B cell (primary cell): ENCODE measurements at regions not wholly inside any gene's neighbourhood (a gene's known extent, or its start where the extent isn't known, plus 50 kb on each side); places are given as distances from the start of the nearest gene placed in this dataset.

Experiments
- ATAC-seq: fragments of 200-7000 bp; cut with Tn5 transposase; one replicate; pipeline ENCODE4 v1.10.0; 2021; ENCODE audit warnings: low read depth, mild to moderate bottlenecking, moderate number of reproducible peaks, moderate library complexity
- CTCF ChIA-PET: fragments of 350-600 bp; sonication (Branson Sonifier 250); formaldehyde crosslinking; loops from one replicate; lab custom pipeline; 2021; ENCODE audit warnings: antibody characterized with exemption, inconsistent platforms; lab: Charles Lee
- POLR2A ChIA-PET: fragments of 350-600 bp; sonication (Branson Sonifier 250); formaldehyde crosslinking; loops from one replicate; lab custom pipeline; 2021; ENCODE audit warnings: antibody characterized with exemption; lab: Charles Lee
- DNase-seq: peaks from one replicate; pipeline ENCODE4 v3.0.0; 2013
- H2AFZ ChIP-seq: 2 replicates; pipeline ENCODE4 v1.6.1; 2012; ENCODE audit warnings: mild to moderate bottlenecking, low read depth, low read length; ENCODE audit not compliant: insufficient read depth, poor library complexity, severe bottlenecking
- H3K27ac ChIP-seq, 2 donors: 1 replicate in 1 of 2; 2 replicates in 1 of 2; pipeline ENCODE4 v1.5.1; 2012 to 2013; ENCODE audit warnings: low read length in 2 of 2, mild to moderate bottlenecking in 2 of 2, moderate library complexity in 1 of 2
- H3K27me3 ChIP-seq, 4 experiments: fragments of 200-600 bp in 1 of 4; sonication (generic) in 1 of 4; replicated peaks in 1 of 4; 1 replicate in 2 of 4; 2 replicates in 2 of 4; pipeline versions ENCODE4 v1.6.1 to v1.7.0; 2013 to 2016; ENCODE audit warnings: low read length in 3 of 4, mild to moderate bottlenecking in 2 of 4, mixed read lengths in 1 of 4, moderate library complexity in 1 of 4; ENCODE audit not compliant: insufficient read depth in 4 of 4, control insufficient read depth in 3 of 4; ENCODE audit errors: control extremely low read depth in 1 of 4
- H3K36me3 ChIP-seq, 2 experiments: replicated peaks in 1 of 2; 1 replicate in 1 of 2; 2 replicates in 1 of 2; pipeline versions ENCODE4 v1.6.1 to v1.7.1; 2013; ENCODE audit warnings: low read length in 1 of 2; ENCODE audit not compliant: insufficient read depth in 2 of 2, control insufficient read depth in 1 of 2; ENCODE audit errors: control extremely low read depth in 1 of 2, extremely low read depth in 1 of 2
- H3K4me1 ChIP-seq, 2 donors: fragments of 200-600 bp in 1 of 2; sonication (generic) in 1 of 2; 1 replicate in 1 of 2; 2 replicates in 1 of 2; pipeline versions ENCODE4 v1.5.1 to v1.6.1; 2013 to 2017; ENCODE audit warnings: low read length in 2 of 2; ENCODE audit not compliant: control insufficient read depth in 2 of 2, insufficient read depth in 2 of 2
- H3K4me2 ChIP-seq: replicated peaks from 2 replicates; pipeline ENCODE3; 2012; ENCODE audit warnings: mild to moderate bottlenecking, low read depth, low read length; ENCODE audit not compliant: poor library complexity, severe bottlenecking
- H3K4me3 ChIP-seq, 5 experiments: fragments of 200-600 bp in 1 of 5; sonication (generic) in 1 of 5; 1 replicate in 3 of 5; 2 replicates in 2 of 5; pipeline versions ENCODE4 v1.5.1 to v1.7.0; 2011 to 2016; ENCODE audit warnings: low read length in 4 of 5, mild to moderate bottlenecking in 4 of 5, low read depth in 2 of 5, control low read depth in 1 of 5, moderate library complexity in 1 of 5; ENCODE audit not compliant: insufficient read depth in 1 of 5; ENCODE audit errors: control extremely low read depth in 1 of 5, extremely low read depth in 1 of 5
- H3K79me2 ChIP-seq: fragments of 200-600 bp; sonication (generic); one replicate; pipeline ENCODE4 v1.6.0; 2016; ENCODE audit warnings: low read length; ENCODE audit not compliant: control insufficient read depth, insufficient read depth
- H3K9ac ChIP-seq: fragments of 200-600 bp; sonication (generic); 2 replicates; pipeline ENCODE4 v1.6.1; 2017; ENCODE audit warnings: mild to moderate bottlenecking, low read length, moderate library complexity
- H3K9me3 ChIP-seq, 3 donors: one replicate each; pipeline versions ENCODE4 v1.6.1 to v1.7.1; 2013; ENCODE audit warnings: low read length in 2 of 3; ENCODE audit not compliant: control insufficient read depth in 2 of 3, insufficient read depth in 1 of 3; ENCODE audit errors: control extremely low read depth in 1 of 3
- H4K20me1 ChIP-seq: 2 replicates; pipeline ENCODE4 v1.6.0; 2012; ENCODE audit warnings: mild to moderate bottlenecking, low read length; ENCODE audit not compliant: insufficient read depth, control insufficient read depth, poor library complexity, severe bottlenecking
- H3K27ac Mint-ChIP-seq: one replicate; pipeline ENCODE4 v1.8.0; 2021; ENCODE audit warnings: mixed read lengths
- H3K27me3 Mint-ChIP-seq: one replicate; pipeline ENCODE4 v1.8.0; 2021; ENCODE audit warnings: mixed read lengths
- H3K4me1 Mint-ChIP-seq: one replicate; pipeline ENCODE4 v1.8.0; 2021; ENCODE audit warnings: mixed read lengths
- H3K4me3 Mint-ChIP-seq: one replicate; pipeline ENCODE4 v1.8.0; 2021; ENCODE audit warnings: mixed read lengths
- H3K9me3 Mint-ChIP-seq: one replicate; pipeline ENCODE4 v1.8.0; 2022; ENCODE audit warnings: mixed read lengths; ENCODE audit not compliant: insufficient read depth
- EZH2 ChIP-seq: IDR thresholded peaks from 2 replicates; pipeline ENCODE4 v1.6.1; 2012; ENCODE audit warnings: borderline replicate concordance, low read depth, mild to moderate bottlenecking, moderate library complexity, low read length; ENCODE audit not compliant: insufficient read depth, poor library complexity, severe bottlenecking
- WGBS: methylation state at CpG from one replicate; pipeline ENCODE4 v1.1.5; 2013; ENCODE audit warnings: missing lambda C conversion rate; ENCODE audit not compliant: insufficient coverage; 5-methylcytosine and 5-hydroxymethylcytosine counted together
- intact Hi-C: fragments of 100-400 bp; cut with micrococcal nuclease; formaldehyde crosslinking; loops from one replicate; pipeline ENCODE4 v1.10.0; 2022
- TF ChIP-seq, protein P1 (sequence below): fragments of 200-600 bp; IDR thresholded peaks from one replicate; pipeline ENCODE4 v1.8.0; 2022; ENCODE audit warnings: antibody characterized with exemption, mild to moderate bottlenecking

DNA sequence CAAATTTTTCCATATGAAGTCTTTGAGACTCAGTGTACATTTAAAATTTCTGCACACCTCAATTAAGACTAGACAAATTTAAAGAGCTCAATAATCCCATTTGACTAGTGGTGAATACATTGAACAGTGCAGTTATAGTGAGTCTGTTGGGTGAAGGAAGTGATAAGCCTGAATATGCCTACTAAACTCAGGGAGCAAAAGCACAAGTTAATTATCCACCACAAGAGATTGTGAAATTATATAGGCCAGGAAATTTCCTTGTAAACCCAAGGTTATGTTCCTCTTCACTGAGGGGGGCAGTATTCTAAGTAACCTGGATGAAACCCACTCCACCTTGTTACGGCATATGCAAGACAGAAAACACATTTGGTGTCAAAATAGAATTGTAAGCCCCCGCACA lies 612.9 kb upstream of the DAB2 start:
- Histone ChIP-seq H3K9me3 (no peaks in the 10 kb centered on the region), H3K27me3 (no peaks in the 10 kb centered on the region), H3K79me2 (no peaks in the 10 kb centered on the region), H3K4me2 (no peak overlapping the region), H4K20me1 (no peaks in the 10 kb centered on the region), H3K4me3 (no peak overlapping the region), H2AFZ (no peak overlapping the region), H3K27ac (no peak overlapping the region), H3K4me1 (peaks cover 15 to 17% of the 10 kb centered on the region in 2 donors), H3K36me3 (peaks cover 0 to 2% of the 10 kb centered on the region in 2 experiments), H3K9ac (no peak overlapping the region)
- no peak overlapping the region for H3K4me3 Mint-ChIP-seq
- peaks cover 3% of the 10 kb centered on the region for H3K9me3 Mint-ChIP-seq
- ATAC-seq (no peak), DNase-seq (no peak)
- H3K27ac Mint-ChIP-seq = no peak overlapping the region
- WGBS = 100% methylated on average over 1 of the region's 2 CpGs
- ChIA-PET CTCF (no interaction called here), POLR2A (no interaction called here)
- peaks cover 23% of the 10 kb centered on the region for H3K4me1 Mint-ChIP-seq
- TF ChIP-seq, protein P1, sequence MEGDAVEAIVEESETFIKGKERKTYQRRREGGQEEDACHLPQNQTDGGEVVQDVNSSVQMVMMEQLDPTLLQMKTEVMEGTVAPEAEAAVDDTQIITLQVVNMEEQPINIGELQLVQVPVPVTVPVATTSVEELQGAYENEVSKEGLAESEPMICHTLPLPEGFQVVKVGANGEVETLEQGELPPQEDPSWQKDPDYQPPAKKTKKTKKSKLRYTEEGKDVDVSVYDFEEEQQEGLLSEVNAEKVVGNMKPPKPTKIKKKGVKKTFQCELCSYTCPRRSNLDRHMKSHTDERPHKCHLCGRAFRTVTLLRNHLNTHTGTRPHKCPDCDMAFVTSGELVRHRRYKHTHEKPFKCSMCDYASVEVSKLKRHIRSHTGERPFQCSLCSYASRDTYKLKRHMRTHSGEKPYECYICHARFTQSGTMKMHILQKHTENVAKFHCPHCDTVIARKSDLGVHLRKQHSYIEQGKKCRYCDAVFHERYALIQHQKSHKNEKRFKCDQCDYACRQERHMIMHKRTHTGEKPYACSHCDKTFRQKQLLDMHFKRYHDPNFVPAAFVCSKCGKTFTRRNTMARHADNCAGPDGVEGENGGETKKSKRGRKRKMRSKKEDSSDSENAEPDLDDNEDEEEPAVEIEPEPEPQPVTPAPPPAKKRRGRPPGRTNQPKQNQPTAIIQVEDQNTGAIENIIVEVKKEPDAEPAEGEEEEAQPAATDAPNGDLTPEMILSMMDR = no peak
- H3K27me3 Mint-ChIP-seq = no peaks in the 10 kb centered on the region
- intact Hi-C loops = loop anchor here (10.0 kb wide), 2 partner anchors 347 to 797 kb away; partner anchors contain the start of gene RPL37

DNA sequence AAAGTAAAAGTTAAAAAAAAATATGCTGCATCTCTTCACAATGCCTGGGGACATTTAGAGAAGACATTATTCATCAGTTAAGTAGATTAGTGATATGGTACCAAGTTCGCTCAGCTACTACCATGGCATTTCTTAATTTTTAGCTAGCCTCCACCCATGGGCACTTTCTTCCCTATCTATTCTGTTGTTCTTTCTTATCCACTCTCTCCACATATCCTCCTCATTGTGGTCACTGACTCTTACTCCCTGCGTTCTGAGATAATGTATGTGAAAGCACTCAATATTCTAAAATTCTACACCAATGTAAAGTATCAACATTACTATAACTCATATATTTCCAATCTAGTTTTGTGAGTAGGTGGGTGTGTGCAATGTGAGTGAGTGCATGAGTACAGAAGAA lies 609.7 kb upstream of the DAB2 start:
- CTCF ChIA-PET = no interaction called here
- intact Hi-C loops = loop anchor here (10.0 kb wide), 2 partner anchors 350 to 800 kb away; partner anchors contain the start of gene RPL37

More for the DNA sequence above, 609.7 kb upstream of the DAB2 start:
- no peak for TF ChIP-seq EZH2
- TF ChIP-seq, protein P1 = no peak
- H3K9me3 Mint-ChIP-seq = peaks cover 3% of the 10 kb centered on the region
- H3K27ac Mint-ChIP-seq = peak overlapping the region; percentile 93
- Histone ChIP-seq H2AFZ (no peak overlapping the region), H3K4me1 (peaks cover 20 to 26% of the 10 kb centered on the region in 2 donors), H3K36me3 (peaks cover 0 to 2% of the 10 kb centered on the region in 2 experiments), H3K79me2 (no peaks in the 10 kb centered on the region), H4K20me1 (no peaks in the 10 kb centered on the region), H3K9ac (no peak overlapping the region), H3K27me3 (no peaks in the 10 kb centered on the region), H3K4me3 (no peak overlapping the region), H3K4me2 (no peak overlapping the region), H3K27ac (peak overlapping the region; percentile 92), H3K9me3 (no peaks in the 10 kb centered on the region)
- H3K4me1 Mint-ChIP-seq = peaks cover 31% of the 10 kb centered on the region
- no CpG with 5 or more reads among the region's 2 CpGs for WGBS
- H3K27me3 Mint-ChIP-seq = no peaks in the 10 kb centered on the region
- ATAC-seq (no peak), DNase-seq (no peak)
- H3K4me3 Mint-ChIP-seq = no peak overlapping the region
- POLR2A ChIA-PET = no interaction called here
